Liver (tissue), 8 donors: ENCODE measurements at regions not wholly inside any gene's neighbourhood (a gene's known extent, or its start where the extent isn't known, plus 50 kb on each side); places are given as distances from the start of the nearest gene placed in this dataset.

Experiments used
- DNase-seq: peaks from one replicate; pipeline ENCODE4 v3.0.0-alpha.2; 2017; ENCODE audit warnings: low spot score
- H3K27ac ChIP-seq, 2 donors: one replicate each; pipeline ENCODE4 v1.7.0; 2013; ENCODE audit warnings: inconsistent platforms in 2 of 2, low read length in 2 of 2, control low read depth in 1 of 2, low read depth in 1 of 2, mild to moderate bottlenecking in 1 of 2
- H3K27me3 ChIP-seq, 4 donors: one replicate each; pipeline versions ENCODE4 v1.6.1 to v1.7.0; 2013; ENCODE audit warnings: low read length in 3 of 4, inconsistent platforms in 1 of 4, mild to moderate bottlenecking in 1 of 4, moderate library complexity in 1 of 4; ENCODE audit not compliant: control insufficient read depth in 4 of 4, insufficient read depth in 4 of 4
- H3K36me3 ChIP-seq, 4 donors: one replicate each; pipeline versions ENCODE4 v1.6.1 to v1.7.0; 2013; ENCODE audit warnings: low read length in 3 of 4, mild to moderate bottlenecking in 3 of 4, low read depth in 1 of 4, moderate library complexity in 1 of 4; ENCODE audit not compliant: control insufficient read depth in 4 of 4, insufficient read depth in 3 of 4
- H3K4me1 ChIP-seq, 4 donors: one replicate each; pipeline versions ENCODE4 v1.6.1 to v1.7.0; 2013; ENCODE audit warnings: low read length in 3 of 4, mild to moderate bottlenecking in 3 of 4, moderate library complexity in 1 of 4; ENCODE audit not compliant: control insufficient read depth in 4 of 4, insufficient read depth in 4 of 4
- H3K4me3 ChIP-seq, 3 donors: one replicate each; pipeline versions ENCODE4 v1.6.1 to v1.7.0; 2013; ENCODE audit warnings: low read length in 3 of 3, control low read depth in 1 of 3, low read depth in 1 of 3, mild to moderate bottlenecking in 1 of 3
- H3K9ac ChIP-seq, 2 donors: one replicate each; pipeline ENCODE4 v1.7.0; 2013; ENCODE audit warnings: low read length in 2 of 2, mild to moderate bottlenecking in 2 of 2, moderate library complexity in 2 of 2, control low read depth in 1 of 2, low read depth in 1 of 2
- H3K9me3 ChIP-seq, 4 donors: one replicate each; pipeline versions ENCODE4 v1.6.1 to v1.7.0; 2013; ENCODE audit warnings: low read length in 3 of 4; ENCODE audit not compliant: control insufficient read depth in 4 of 4
- EGR1 ChIP-seq, 2 donors: IDR thresholded peaks; 2 replicates each; pipeline ENCODE4 v1.6.1; 2016 to 2018; ENCODE audit warnings: antibody characterized with exemption in 2 of 2, low read depth in 2 of 2
- FOXA1 ChIP-seq: IDR thresholded peaks from 2 replicates; pipeline ENCODE4 v1.6.1; 2016; ENCODE audit warnings: antibody characterized with exemption
- FOXA2 ChIP-seq: IDR thresholded peaks from 2 replicates; pipeline ENCODE4 v1.6.1; 2016; ENCODE audit warnings: antibody characterized with exemption
- GABPA ChIP-seq, 2 donors: IDR thresholded peaks in 1 of 2; conservative IDR thresholded peaks in 1 of 2; 2 replicates each; pipeline ENCODE4 v1.6.1; 2016; ENCODE audit warnings: antibody characterized with exemption in 2 of 2, mild to moderate bottlenecking in 1 of 2, moderate library complexity in 1 of 2
- HNF4A ChIP-seq, 2 donors: conservative IDR thresholded peaks; 2 replicates each; pipeline ENCODE4 v1.6.1; 2016; ENCODE audit warnings: antibody characterized with exemption in 2 of 2, mild to moderate bottlenecking in 2 of 2
- HNF4G ChIP-seq: IDR thresholded peaks from 2 replicates; pipeline ENCODE4 v1.6.1; 2016; ENCODE audit warnings: antibody characterized with exemption
- JUND ChIP-seq, 2 donors: IDR thresholded peaks; 2 replicates each; pipeline ENCODE4 v1.6.1; 2016; ENCODE audit warnings: antibody characterized with exemption in 2 of 2
- NR2F2 ChIP-seq: IDR thresholded peaks from 2 replicates; pipeline ENCODE4 v1.6.1; 2016; ENCODE audit warnings: antibody characterized with exemption
- RAD21 ChIP-seq, 2 donors: IDR thresholded peaks; 2 replicates each; pipeline ENCODE4 v1.6.1; 2016; ENCODE audit warnings: antibody characterized with exemption in 2 of 2, mild to moderate bottlenecking in 2 of 2
- RXRA ChIP-seq, 2 donors: IDR thresholded peaks; 2 replicates each; pipeline ENCODE4 v1.6.1; 2017 to 2018; ENCODE audit warnings: antibody characterized with exemption in 2 of 2, mild to moderate bottlenecking in 1 of 2
- SP1 ChIP-seq: IDR thresholded peaks from 2 replicates; pipeline ENCODE4 v1.6.1; 2018; ENCODE audit warnings: antibody characterized with exemption, mild to moderate bottlenecking
- TAF1 ChIP-seq: conservative IDR thresholded peaks from 2 replicates; pipeline ENCODE4 v1.6.1; 2016; ENCODE audit warnings: antibody characterized with exemption, mild to moderate bottlenecking
- YY1 ChIP-seq: IDR thresholded peaks from 2 replicates; pipeline ENCODE4 v1.6.1; 2016; ENCODE audit warnings: antibody characterized with exemption, mild to moderate bottlenecking
- WGBS: extraction: QIAGEN DNeasy Blood & Tissue Kit; methylation state at CpG from one replicate; pipeline ENCODE4 v1.1.7; 2013; 5-methylcytosine and 5-hydroxymethylcytosine counted together
- TF ChIP-seq, protein P1 (sequence below): IDR thresholded peaks from 2 replicates; pipeline ENCODE4 v1.6.1; 2016; ENCODE audit warnings: antibody characterized with exemption, mild to moderate bottlenecking
- TF ChIP-seq, protein P2 (sequence below): IDR thresholded peaks from 2 replicates; pipeline ENCODE4 v1.6.1; 2016; ENCODE audit warnings: antibody characterized with exemption
- TF ChIP-seq, protein P3 (sequence below): fragments of 150-350 bp; IDR thresholded peaks from 2 replicates; pipeline ENCODE4 v1.5.1; 2017; ENCODE audit warnings: improper control_type of control experiment, low read depth, low read length; ENCODE audit not compliant: missing input control
- donor health status: healthy.
- donor health status: healthy.
- donor health status: healthy.
- donor health status: healthy.
- donor health status: healthy.

DNA sequence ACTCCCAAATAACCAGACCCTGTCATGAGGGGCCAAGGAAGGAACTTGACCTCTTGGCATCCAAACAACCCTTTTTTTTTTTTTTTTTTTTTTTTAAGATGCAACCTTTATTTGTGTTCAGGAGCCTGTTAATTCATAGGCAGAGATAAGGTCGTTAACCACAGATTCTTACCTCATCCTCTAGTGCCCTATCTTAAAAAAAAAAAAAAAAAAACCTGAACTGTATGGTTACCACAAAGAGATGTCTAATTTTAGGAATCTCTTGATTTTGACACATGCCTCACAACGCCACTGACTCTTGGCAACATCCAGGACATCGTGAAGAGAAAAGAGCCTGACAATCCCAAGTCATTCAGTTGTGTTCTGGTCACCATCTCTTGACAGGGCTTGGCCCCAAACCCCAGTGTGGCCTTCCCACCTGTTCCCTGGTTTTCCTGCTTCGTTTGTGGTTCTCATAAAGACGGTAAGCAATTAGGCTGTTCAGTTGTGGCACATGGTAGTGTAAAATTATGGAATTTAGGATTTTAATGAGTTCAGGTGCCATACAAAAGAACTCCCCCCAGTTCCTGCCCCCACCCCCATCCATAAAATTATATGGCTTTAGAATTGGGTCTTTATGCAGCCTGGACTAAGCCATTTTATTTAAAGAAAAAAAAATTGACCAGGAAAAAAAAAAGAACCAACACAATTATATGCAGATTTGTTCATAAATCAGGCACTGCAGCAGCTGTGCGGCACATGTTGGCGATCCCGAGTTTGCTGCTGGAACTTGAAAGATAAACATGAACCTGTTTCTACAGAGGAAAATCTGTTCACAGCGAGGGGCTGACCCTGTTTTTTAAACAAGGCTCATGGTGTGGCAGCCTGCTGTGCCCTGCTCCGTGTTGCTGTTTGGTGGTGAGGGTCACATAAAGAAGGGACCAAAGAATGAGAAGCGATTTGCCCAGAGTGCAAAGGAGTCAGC lies 267.8 kb upstream of the CLINT1 start (continued):
- TF ChIP-seq, protein P1, sequence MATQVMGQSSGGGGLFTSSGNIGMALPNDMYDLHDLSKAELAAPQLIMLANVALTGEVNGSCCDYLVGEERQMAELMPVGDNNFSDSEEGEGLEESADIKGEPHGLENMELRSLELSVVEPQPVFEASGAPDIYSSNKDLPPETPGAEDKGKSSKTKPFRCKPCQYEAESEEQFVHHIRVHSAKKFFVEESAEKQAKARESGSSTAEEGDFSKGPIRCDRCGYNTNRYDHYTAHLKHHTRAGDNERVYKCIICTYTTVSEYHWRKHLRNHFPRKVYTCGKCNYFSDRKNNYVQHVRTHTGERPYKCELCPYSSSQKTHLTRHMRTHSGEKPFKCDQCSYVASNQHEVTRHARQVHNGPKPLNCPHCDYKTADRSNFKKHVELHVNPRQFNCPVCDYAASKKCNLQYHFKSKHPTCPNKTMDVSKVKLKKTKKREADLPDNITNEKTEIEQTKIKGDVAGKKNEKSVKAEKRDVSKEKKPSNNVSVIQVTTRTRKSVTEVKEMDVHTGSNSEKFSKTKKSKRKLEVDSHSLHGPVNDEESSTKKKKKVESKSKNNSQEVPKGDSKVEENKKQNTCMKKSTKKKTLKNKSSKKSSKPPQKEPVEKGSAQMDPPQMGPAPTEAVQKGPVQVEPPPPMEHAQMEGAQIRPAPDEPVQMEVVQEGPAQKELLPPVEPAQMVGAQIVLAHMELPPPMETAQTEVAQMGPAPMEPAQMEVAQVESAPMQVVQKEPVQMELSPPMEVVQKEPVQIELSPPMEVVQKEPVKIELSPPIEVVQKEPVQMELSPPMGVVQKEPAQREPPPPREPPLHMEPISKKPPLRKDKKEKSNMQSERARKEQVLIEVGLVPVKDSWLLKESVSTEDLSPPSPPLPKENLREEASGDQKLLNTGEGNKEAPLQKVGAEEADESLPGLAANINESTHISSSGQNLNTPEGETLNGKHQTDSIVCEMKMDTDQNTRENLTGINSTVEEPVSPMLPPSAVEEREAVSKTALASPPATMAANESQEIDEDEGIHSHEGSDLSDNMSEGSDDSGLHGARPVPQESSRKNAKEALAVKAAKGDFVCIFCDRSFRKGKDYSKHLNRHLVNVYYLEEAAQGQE: no peak

DNA sequence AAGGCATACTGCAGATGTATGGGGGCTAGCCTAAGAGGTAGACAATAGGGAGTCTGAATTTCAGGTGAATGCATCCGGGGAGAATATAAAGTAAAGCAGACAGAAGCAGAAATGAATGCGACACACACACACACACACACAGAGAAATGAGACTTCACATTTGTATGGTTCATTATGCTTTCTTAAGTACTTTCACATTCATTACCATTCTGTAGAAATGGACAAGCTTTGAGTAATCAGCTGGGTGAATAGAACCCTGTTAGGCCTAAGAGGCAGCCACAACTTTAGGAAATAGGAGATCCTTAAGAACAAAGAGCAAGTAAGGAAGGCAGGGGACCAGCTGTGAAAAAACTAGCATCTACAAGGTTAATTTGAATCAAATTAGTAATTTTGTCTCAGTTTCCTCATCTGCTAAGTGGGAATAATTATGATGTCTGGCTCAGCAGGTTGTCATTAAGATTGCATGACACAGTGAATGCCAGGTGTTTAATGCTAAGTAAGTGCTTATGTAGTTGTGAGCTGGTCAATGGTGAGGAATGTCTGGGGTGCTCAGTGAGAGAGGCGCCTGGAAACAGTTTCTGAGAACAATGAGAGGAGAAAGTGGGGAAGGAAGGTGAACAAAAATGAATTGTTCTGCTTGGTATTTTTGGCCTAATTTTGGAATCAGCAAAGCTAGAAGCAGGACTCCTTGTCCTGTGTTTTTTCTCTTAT lies 265.8 kb upstream of the CLINT1 start:
- DNase-seq: no peak
- WGBS: 95% methylated on average over 3 of the region's 3 CpGs
- H3K27ac ChIP-seq: no peak overlapping the region
- H3K4me3 ChIP-seq: no peak overlapping the region
- TF ChIP-seq NR2F2: no peak
- no peaks in the 10 kb centered on the region for H3K27me3 ChIP-seq
- H3K36me3 ChIP-seq: no peaks in the 10 kb centered on the region
- no peaks in the 10 kb centered on the region for H3K4me1 ChIP-seq
- H3K9me3 ChIP-seq: no peaks in the 10 kb centered on the region
- H3K9ac ChIP-seq: no peak overlapping the region

DNA sequence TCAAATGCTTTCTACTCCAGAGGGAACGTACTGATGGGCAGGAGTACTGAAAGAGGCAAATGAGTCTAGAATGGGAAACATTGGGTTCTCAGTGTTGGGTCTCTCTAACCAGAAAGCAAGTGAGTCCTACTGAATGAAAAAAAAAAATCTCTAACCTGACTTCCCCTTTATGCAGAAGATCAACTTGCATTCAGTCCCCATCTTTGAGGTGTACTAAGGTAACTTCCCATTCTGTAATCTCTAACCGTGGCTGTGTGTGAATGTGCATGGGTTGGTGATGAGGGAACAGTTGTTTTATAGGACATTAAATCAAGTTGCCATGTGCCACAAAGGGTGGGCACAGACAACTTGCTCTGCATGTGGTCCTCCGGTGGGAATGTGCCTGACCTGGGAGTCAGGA lies 264.6 kb upstream of the CLINT1 start:
- H3K36me3 ChIP-seq: no peaks in the 10 kb centered on the region
- no peak for TF ChIP-seq RAD21 (IDR thresholded peaks at IDR 0.05)
- TF ChIP-seq, protein P1: no peak
- no peak for TF ChIP-seq JUND (IDR thresholded peaks at IDR 0.05)
- TF ChIP-seq FOXA1: no peak
- no peak for TF ChIP-seq TAF1
- no peak for TF ChIP-seq NR2F2
- TF ChIP-seq RXRA (IDR thresholded peaks at IDR 0.05): no peak
- TF ChIP-seq, protein P2, sequence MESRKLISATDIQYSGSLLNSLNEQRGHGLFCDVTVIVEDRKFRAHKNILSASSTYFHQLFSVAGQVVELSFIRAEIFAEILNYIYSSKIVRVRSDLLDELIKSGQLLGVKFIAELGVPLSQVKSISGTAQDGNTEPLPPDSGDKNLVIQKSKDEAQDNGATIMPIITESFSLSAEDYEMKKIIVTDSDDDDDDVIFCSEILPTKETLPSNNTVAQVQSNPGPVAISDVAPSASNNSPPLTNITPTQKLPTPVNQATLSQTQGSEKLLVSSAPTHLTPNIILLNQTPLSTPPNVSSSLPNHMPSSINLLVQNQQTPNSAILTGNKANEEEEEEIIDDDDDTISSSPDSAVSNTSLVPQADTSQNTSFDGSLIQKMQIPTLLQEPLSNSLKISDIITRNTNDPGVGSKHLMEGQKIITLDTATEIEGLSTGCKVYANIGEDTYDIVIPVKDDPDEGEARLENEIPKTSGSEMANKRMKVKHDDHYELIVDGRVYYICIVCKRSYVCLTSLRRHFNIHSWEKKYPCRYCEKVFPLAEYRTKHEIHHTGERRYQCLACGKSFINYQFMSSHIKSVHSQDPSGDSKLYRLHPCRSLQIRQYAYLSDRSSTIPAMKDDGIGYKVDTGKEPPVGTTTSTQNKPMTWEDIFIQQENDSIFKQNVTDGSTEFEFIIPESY: no peak
- no peak for TF ChIP-seq FOXA2
- TF ChIP-seq, protein P3, sequence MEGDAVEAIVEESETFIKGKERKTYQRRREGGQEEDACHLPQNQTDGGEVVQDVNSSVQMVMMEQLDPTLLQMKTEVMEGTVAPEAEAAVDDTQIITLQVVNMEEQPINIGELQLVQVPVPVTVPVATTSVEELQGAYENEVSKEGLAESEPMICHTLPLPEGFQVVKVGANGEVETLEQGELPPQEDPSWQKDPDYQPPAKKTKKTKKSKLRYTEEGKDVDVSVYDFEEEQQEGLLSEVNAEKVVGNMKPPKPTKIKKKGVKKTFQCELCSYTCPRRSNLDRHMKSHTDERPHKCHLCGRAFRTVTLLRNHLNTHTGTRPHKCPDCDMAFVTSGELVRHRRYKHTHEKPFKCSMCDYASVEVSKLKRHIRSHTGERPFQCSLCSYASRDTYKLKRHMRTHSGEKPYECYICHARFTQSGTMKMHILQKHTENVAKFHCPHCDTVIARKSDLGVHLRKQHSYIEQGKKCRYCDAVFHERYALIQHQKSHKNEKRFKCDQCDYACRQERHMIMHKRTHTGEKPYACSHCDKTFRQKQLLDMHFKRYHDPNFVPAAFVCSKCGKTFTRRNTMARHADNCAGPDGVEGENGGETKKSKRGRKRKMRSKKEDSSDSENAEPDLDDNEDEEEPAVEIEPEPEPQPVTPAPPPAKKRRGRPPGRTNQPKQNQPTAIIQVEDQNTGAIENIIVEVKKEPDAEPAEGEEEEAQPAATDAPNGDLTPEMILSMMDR: no peak
- no peak for TF ChIP-seq GABPA (IDR thresholded peaks at IDR 0.05 in 1 of 2, conservative IDR thresholded peaks at IDR 0.05 in 1 of 2)
- TF ChIP-seq YY1: no peak
- TF ChIP-seq EGR1 (IDR thresholded peaks at IDR 0.05; ENCODE audit: low read depth in 2 of 2): no peak
- TF ChIP-seq SP1: no peak
- TF ChIP-seq HNF4G: no peak
- no peak for TF ChIP-seq HNF4A (conservative IDR thresholded peaks at IDR 0.05)
- no peak overlapping the region for H3K4me3 ChIP-seq
- no peaks in the 10 kb centered on the region for H3K4me1 ChIP-seq
- H3K9me3 ChIP-seq: no peaks in the 10 kb centered on the region
- H3K9ac ChIP-seq: no peak overlapping the region
- no peak overlapping the region for H3K27ac ChIP-seq
- 87% methylated on average over 3 of the region's 3 CpGs for WGBS
- no peaks in the 10 kb centered on the region for H3K27me3 ChIP-seq
- no peak for DNase-seq
